Body of pancreas (tissue), 4 donors: ENCODE measurements at regions not wholly inside any gene's neighbourhood (a gene's known extent, or its start where the extent isn't known, plus 50 kb on each side); places are given as distances from the start of the nearest gene placed in this dataset.

Experiments
- CTCF ChIP-seq, 7 experiments: fragments of 450-650 bp in 4 of 7; fragments of 200-600 bp in 3 of 7; sonication (generic) in 3 of 7; IDR thresholded peaks; one replicate each; pipeline ENCODE4 v1.5.1; 2016 to 2019; ENCODE audit warnings: antibody characterized with exemption in 7 of 7
- POLR2A ChIP-seq, 3 donors: fragments of 450-650 bp; IDR thresholded peaks; one replicate each; pipeline ENCODE4 v1.6.1; 2016; ENCODE audit warnings: antibody characterized with exemption in 3 of 3, mild to moderate bottlenecking in 2 of 3

GRCh38 chr12:9391815-9392214 is 183.6 kb upstream of the PZP start:
- TF ChIP-seq CTCF (IDR thresholded peaks at IDR 0.05) (no peak), POLR2A (IDR thresholded peaks at IDR 0.05) (no peak)
